GM21825 (cell line): ENCODE measurements at regions not wholly inside any gene's neighbourhood (a gene's known extent, or its start where the extent isn't known, plus 50 kb on each side); places are given as distances from the start of the nearest gene placed in this dataset.

Experiments
- ATAC-seq: cut with Tn5 transposase; IDR thresholded peaks from one replicate; pipeline ENCODE4 v1.9.1; 2021; ENCODE audit warnings: mild to moderate bottlenecking, moderate library complexity; ENCODE audit not compliant: unreplicated experiment

GRCh38 chr5:58403822-58404433 lies 56.0 kb downstream of the PLK2 start:
- no peak for ATAC-seq

GRCh38 chr5:58401701-58402100 lies 58.2 kb downstream of the PLK2 start:
- no peak for ATAC-seq

GRCh38 chr5:58400737-58401136 lies 59.1 kb downstream of the PLK2 start:
- no peak for ATAC-seq

- no peak for ATAC-seq
These were observed 59.9 kb downstream of the PLK2 start for GRCh38 chr5:58399951-58400350.

GRCh38 chr5:58394339-58394738 lies 65.5 kb downstream of the PLK2 start:
- no peak for ATAC-seq

- ATAC-seq, result no peak
These were observed 66.2 kb downstream of the PLK2 start for GRCh38 chr5:58393716-58394115.

- ATAC-seq, result no peak
These were observed 67.4 kb downstream of the PLK2 start for GRCh38 chr5:58392496-58392895.

GRCh38 chr5:58383448-58383847 lies 76.4 kb downstream of the PLK2 start:
- ATAC-seq, result no peak

- no peak for ATAC-seq
These were observed 77.8 kb downstream of the PLK2 start for GRCh38 chr5:58382131-58382534.

GRCh38 chr5:58381566-58381965 lies 78.3 kb downstream of the PLK2 start:
- no peak for ATAC-seq

GRCh38 chr5:58380655-58381054 lies 79.2 kb downstream of the PLK2 start:
- ATAC-seq, result no peak

- ATAC-seq, result no peak
These were observed 81.1 kb downstream of the PLK2 start for GRCh38 chr5:58378613-58379390.

- no peak for ATAC-seq
These were observed 89.3 kb downstream of the PLK2 start for GRCh38 chr5:58370606-58371005.

- ATAC-seq, result no peak
These were observed 90.2 kb downstream of the PLK2 start for GRCh38 chr5:58369513-58370190.

- ATAC-seq, result no peak
These were observed 93.4 kb downstream of the PLK2 start for GRCh38 chr5:58366461-58366860.

- ATAC-seq, result no peak
These were observed 94.1 kb downstream of the PLK2 start for GRCh38 chr5:58365791-58366190.

GRCh38 chr5:58363461-58364249 lies 96.2 kb downstream of the PLK2 start:
- ATAC-seq, result no peak

GRCh38 chr5:58362135-58362534 lies 97.8 kb downstream of the PLK2 start:
- no peak for ATAC-seq

GRCh38 chr5:58360794-58361193 lies 99.1 kb downstream of the PLK2 start:
- no peak for ATAC-seq

- no peak for ATAC-seq
These were observed 99.9 kb downstream of the PLK2 start for GRCh38 chr5:58359981-58360380.

GRCh38 chr5:58358501-58359178 lies 101.2 kb downstream of the PLK2 start:
- ATAC-seq, result no peak
